HG02678 (cell line): ENCODE measurements at regions not wholly inside any gene's neighbourhood (a gene's known extent, or its start where the extent isn't known, plus 50 kb on each side); places are given as distances from the start of the nearest gene placed in this dataset.
"Not testable (repeated sequence)": the region's sequence is repeated elsewhere in the genome, so short reads cannot be mapped to it uniquely, and the experiment has no call there.

Experiments used
- ATAC-seq: cut with Tn5 transposase; IDR thresholded peaks from one replicate; pipeline ENCODE4 v1.9.1; 2021; ENCODE audit warnings: mild to moderate bottlenecking, moderate library complexity; ENCODE audit not compliant: unreplicated experiment

DNA sequence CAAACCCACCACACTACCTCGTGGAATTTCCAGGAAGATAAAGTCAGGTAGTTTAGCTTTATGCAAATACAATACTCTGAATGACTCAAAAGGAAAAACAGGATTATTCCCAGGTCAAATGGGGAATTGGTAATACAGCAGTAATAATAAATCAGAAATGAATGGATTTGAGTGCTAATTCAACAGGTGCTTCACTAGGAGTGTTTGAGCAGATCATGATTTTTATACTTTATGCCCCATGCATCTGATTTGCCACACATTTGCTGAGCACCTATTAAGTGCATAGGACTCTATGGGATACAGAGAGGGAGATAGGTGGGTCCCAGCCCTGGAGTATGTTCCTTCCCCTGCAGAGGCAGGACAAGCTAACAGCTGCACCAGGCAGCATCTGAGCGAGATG is 381.4 kb upstream of the PODXL start:
- no peak for ATAC-seq

DNA sequence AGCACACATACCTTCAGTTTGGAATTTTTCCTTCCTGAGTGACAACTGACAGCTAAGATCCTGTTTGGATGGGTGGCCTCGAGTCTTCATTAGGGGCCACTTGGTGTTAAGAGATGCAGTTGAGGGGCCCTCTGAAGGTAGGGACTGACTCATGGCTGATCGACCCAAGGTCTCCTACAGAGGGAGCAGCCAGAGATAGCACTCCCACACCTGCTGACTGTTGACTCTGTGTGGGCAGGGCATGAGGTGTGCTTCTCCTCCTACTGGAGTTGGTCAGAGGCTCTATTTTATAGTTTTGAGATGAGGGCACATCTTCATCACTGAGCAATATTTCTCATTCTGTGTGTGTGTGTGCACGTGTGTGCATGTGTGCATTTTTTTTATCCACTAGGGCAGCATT is 378.8 kb upstream of the PODXL start:
- ATAC-seq, result no peak

DNA sequence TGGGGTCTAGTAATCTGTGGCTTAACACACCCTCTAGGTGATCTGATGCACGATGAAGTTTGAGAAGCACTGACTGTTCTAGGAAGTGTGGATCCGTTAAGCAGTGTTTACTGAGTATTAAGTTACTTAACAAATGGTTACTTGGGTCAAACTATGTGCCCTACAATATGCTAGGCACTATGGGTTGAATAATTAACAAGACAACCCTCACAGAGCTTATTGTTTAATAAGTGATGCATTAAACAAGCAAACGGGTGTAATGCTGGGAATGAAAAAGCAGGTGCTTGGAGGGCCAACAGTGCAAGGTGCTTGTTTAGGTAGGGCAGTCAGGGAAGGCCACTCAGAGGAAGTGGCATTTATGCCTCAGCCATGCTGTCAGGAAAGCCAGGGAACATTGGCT is 378.0 kb upstream of the PODXL start:
- ATAC-seq, result no peak

- no peak for ATAC-seq
Measured at GRCh38 chr7:131933751-131934289, 377.4 kb upstream of the PODXL start.

- not testable (repeated sequence) for ATAC-seq
Measured at GRCh38 chr7:131933219-131933618, 376.8 kb upstream of the PODXL start.

DNA sequence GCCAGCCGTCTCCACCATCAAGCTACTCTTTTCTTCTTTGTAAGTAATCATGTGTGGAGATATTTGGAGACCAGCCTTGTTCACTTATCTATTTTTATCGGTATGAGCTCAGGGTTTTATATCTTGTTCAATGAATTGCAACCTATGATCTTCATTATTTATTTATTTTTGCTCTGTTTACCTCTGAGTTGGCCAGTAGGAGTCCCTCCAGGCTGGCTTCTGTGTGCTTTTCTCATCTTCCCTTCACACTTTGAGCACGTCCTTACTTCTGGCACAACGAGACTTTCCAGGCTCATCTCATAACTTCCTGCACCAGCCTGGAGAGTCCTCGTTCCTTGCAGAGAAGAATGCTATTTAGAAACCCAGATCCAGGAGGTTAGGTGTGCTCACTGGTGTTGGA is 375.8 kb upstream of the PODXL start:
- ATAC-seq, result no peak

- ATAC-seq, result no peak
Measured at GRCh38 chr7:131931370-131931769, 374.9 kb upstream of the PODXL start.

GRCh38 chr7:131929632-131930031 is 373.2 kb upstream of the PODXL start:
- no peak for ATAC-seq

- no peak for ATAC-seq
Measured at GRCh38 chr7:131927770-131928423, 371.5 kb upstream of the PODXL start.

GRCh38 chr7:131925636-131926035 is 369.2 kb upstream of the PODXL start:
- ATAC-seq, result no peak

DNA sequence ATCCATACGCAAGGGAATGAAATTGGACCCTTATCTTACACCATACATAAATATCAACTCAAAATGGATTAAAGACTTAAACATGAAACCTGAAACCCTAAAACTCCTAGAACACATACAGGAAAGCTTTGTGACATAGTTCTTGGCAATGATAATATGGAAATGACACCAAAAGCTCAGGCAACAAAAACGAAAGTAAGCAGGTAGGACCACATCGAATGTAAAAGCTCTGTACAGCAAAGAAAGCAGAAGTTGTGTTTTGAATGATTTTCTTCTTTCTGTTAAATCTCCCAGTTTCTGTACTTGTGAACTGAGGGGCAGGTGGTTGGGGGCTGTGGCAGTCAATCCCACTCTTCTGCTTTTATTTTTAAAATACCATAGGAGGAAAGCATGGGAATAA is 368.4 kb upstream of the PODXL start:
- no peak for ATAC-seq

GRCh38 chr7:131922948-131923347 is 366.5 kb upstream of the PODXL start:
- not testable (repeated sequence) for ATAC-seq

GRCh38 chr7:131921016-131921415 is 364.6 kb upstream of the PODXL start:
- ATAC-seq, result no peak

- ATAC-seq, result no peak
Measured at GRCh38 chr7:131919920-131920709, 363.7 kb upstream of the PODXL start.

DNA sequence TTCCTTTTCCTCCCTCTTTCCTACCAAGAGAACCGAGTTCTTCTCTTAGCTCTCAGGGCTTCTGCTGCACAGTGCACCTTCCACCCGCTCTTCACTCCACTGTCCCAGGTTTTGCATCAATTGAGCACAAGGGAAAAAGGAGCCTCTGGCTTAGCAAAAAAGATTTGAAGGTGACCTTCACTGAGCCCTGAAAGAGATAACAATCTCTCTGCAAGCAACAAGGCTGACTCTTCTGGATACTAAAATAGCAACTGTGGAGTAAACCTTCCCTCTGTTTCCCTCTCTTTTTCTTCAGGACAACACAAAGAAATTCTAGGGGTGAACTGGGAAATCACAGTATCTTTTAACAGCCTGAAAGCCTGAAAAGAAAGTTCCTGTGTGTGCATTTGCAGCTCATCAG is 354.7 kb upstream of the PODXL start:
- no peak for ATAC-seq

GRCh38 chr7:131909151-131909768 is 352.8 kb upstream of the PODXL start:
- no peak for ATAC-seq

GRCh38 chr7:131908714-131909113 is 352.3 kb upstream of the PODXL start:
- no peak for ATAC-seq

- no peak for ATAC-seq
Measured at GRCh38 chr7:131905471-131905973, 349.1 kb upstream of the PODXL start.

GRCh38 chr7:131904760-131905327 is 348.4 kb upstream of the PODXL start:
- no peak for ATAC-seq

DNA sequence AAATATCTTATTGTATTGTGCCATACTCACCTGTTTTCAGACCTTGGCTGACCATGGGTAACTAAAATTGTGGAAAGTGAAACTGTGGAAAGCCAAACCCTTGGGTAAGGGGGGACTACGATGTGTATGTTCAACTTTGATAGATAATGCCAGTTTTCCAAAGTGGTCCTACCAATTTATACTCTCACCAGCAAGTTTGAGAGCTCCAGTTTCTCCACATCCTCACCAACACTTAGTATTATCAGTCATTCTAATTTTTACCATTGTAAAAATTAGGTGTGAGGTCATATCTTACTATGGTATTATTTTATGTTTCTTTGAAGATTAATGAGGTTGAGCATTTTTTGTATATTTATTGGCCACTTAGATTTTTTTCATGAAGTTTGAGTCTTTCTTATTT is 346.9 kb upstream of the PODXL start:
- ATAC-seq, result no peak

GRCh38 chr7:131900785-131901287 is 344.4 kb upstream of the PODXL start:
- ATAC-seq, result no peak
